ENCODE measurements at regions not wholly inside any gene's neighbourhood (a gene's known extent, or its start where the extent isn't known, plus 50 kb on each side); places are given as distances from the start of the nearest gene placed in this dataset.

DNA sequence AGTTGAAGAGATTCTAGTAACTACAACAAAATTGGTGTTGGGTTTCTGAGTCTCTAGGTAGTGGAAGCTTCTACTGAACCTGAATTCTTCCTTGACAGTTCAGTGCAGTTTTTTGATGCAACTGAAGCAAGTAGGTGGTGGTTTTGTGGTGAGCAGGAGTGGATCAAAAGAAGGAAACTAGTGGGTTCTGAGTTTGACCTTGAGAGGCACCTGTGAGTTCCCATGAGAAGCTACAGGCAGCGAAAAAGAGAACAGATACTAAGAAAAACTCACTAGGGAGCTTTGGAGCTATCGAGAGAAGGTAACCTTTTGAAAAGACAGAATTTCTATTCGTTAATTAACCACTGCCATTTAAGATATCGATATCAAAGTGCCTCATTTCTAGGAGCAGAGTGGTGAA lies 145.2 kb downstream of the PDHA2 start:
- Histone ChIP-seq H3K36me3 (ENCODE audit: insufficient read depth) (no peaks in the 10 kb centered on the region), H4K20me1 (replicated peaks; ENCODE audit: insufficient read depth) (no peaks in the 10 kb centered on the region), H3K4me2 (no peak overlapping the region), H3F3A (replicated peaks; ENCODE audit: low read depth) (no peaks in the 10 kb centered on the region), H3K27me3 (ENCODE audit: insufficient read depth) (no peaks in the 10 kb centered on the region), H3K4me3 (no peak overlapping the region), H3K9me2 (ENCODE audit: insufficient read depth) (peaks cover 11% of the 10 kb centered on the region), H3K79me2 (replicated peaks; ENCODE audit: insufficient read depth) (no peaks in the 10 kb centered on the region), H2AFZ (0 out of 2 replicates have a peak overlapping the region, but pooled peaks have one; percentile 47), H3K27ac (ENCODE audit: low read depth) (no peak overlapping the region), H3K4me1 (ENCODE audit: insufficient read depth) (no peaks in the 10 kb centered on the region)
- H3K36me3 Mint-ChIP-seq (ENCODE audit: low read depth) = peaks cover 8% of the 10 kb centered on the region
- H3K4me1 Mint-ChIP-seq = no peaks in the 10 kb centered on the region; the same call in 2 of the 3 replicates
- no peak overlapping the region for H3K4me3 Mint-ChIP-seq
- ATAC-seq = no peak
- peaks cover 19% of the 10 kb centered on the region for H3K9me3 Mint-ChIP-seq
- H3K27me3 Mint-ChIP-seq (ENCODE audit: insufficient read depth, low read depth, poor library complexity) = peaks cover 3% of the 10 kb centered on the region
- H3K27ac Mint-ChIP-seq = no peak overlapping the region
- TF ChIP-seq, protein P1, sequence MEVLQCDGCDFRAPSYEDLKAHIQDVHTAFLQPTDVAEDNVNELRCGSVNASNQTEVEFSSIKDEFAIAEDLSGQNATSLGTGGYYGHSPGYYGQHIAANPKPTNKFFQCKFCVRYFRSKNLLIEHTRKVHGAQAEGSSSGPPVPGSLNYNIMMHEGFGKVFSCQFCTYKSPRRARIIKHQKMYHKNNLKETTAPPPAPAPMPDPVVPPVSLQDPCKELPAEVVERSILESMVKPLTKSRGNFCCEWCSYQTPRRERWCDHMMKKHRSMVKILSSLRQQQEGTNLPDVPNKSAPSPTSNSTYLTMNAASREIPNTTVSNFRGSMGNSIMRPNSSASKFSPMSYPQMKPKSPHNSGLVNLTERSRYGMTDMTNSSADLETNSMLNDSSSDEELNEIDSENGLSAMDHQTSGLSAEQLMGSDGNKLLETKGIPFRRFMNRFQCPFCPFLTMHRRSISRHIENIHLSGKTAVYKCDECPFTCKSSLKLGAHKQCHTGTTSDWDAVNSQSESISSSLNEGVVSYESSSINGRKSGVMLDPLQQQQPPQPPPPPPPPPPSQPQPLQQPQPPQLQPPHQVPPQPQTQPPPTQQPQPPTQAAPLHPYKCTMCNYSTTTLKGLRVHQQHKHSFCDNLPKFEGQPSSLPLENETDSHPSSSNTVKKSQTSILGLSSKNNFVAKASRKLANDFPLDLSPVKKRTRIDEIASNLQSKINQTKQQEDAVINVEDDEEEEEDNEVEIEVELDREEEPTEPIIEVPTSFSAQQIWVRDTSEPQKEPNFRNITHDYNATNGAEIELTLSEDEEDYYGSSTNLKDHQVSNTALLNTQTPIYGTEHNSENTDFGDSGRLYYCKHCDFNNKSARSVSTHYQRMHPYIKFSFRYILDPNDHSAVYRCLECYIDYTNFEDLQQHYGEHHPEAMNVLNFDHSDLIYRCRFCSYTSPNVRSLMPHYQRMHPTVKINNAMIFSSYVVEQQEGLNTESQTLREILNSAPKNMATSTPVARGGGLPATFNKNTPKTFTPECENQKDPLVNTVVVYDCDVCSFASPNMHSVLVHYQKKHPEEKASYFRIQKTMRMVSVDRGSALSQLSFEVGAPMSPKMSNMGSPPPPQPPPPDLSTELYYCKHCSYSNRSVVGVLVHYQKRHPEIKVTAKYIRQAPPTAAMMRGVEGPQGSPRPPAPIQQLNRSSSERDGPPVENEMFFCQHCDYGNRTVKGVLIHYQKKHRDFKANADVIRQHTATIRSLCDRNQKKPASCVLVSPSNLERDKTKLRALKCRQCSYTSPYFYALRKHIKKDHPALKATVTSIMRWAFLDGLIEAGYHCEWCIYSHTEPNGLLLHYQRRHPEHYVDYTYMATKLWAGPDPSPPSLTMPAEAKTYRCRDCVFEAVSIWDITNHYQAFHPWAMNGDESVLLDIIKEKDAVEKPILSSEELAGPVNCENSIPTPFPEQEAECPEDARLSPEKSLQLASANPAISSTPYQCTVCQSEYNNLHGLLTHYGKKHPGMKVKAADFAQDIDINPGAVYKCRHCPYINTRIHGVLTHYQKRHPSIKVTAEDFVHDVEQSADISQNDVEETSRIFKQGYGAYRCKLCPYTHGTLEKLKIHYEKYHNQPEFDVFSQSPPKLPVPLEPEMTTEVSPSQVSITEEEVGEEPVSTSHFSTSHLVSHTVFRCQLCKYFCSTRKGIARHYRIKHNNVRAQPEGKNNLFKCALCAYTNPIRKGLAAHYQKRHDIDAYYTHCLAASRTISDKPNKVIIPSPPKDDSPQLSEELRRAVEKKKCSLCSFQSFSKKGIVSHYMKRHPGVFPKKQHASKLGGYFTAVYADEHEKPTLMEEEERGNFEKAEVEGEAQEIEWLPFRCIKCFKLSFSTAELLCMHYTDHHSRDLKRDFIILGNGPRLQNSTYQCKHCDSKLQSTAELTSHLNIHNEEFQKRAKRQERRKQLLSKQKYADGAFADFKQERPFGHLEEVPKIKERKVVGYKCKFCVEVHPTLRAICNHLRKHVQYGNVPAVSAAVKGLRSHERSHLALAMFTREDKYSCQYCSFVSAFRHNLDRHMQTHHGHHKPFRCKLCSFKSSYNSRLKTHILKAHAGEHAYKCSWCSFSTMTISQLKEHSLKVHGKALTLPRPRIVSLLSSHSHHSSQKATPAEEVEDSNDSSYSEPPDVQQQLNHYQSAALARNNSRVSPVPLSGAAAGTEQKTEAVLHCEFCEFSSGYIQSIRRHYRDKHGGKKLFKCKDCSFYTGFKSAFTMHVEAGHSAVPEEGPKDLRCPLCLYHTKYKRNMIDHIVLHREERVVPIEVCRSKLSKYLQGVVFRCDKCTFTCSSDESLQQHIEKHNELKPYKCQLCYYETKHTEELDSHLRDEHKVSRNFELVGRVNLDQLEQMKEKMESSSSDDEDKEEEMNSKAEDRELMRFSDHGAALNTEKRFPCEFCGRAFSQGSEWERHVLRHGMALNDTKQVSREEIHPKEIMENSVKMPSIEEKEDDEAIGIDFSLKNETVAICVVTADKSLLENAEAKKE (CRISPR knock-in tag; IDR thresholded peaks at IDR 0.05) = no peak
- TF ChIP-seq EZH2phosphoT487 (IDR thresholded peaks at IDR 0.05; ENCODE audit: unreplicated experiment) (no peak), ZNF114 (CRISPR knock-in tag; IDR thresholded peaks at IDR 0.05) (no peak), EZH2 (IDR thresholded peaks at IDR 0.05; ENCODE audit: low read depth, unreplicated experiment) (no peak), CREB1 (CRISPR knock-in tag; IDR thresholded peaks at IDR 0.05; ENCODE audit: low read depth) (no peak), POLR2AphosphoS5 (IDR thresholded peaks at IDR 0.05; ENCODE audit: low read depth) (no peak), JUNB (IDR thresholded peaks at IDR 0.05; ENCODE audit: unreplicated experiment) (no peak), ZNF331 (CRISPR knock-in tag; IDR thresholded peaks at IDR 0.05; ENCODE audit: low read depth) (no peak), STAT1 (IDR thresholded peaks at IDR 0.05; ENCODE audit: unreplicated experiment) (no peak), NANOG (IDR thresholded peaks at IDR 0.05; ENCODE audit: borderline replicate concordance) (no peak)
- TF ChIP-seq, protein P2, sequence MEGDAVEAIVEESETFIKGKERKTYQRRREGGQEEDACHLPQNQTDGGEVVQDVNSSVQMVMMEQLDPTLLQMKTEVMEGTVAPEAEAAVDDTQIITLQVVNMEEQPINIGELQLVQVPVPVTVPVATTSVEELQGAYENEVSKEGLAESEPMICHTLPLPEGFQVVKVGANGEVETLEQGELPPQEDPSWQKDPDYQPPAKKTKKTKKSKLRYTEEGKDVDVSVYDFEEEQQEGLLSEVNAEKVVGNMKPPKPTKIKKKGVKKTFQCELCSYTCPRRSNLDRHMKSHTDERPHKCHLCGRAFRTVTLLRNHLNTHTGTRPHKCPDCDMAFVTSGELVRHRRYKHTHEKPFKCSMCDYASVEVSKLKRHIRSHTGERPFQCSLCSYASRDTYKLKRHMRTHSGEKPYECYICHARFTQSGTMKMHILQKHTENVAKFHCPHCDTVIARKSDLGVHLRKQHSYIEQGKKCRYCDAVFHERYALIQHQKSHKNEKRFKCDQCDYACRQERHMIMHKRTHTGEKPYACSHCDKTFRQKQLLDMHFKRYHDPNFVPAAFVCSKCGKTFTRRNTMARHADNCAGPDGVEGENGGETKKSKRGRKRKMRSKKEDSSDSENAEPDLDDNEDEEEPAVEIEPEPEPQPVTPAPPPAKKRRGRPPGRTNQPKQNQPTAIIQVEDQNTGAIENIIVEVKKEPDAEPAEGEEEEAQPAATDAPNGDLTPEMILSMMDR (conservative IDR thresholded peaks at IDR 0.05; ENCODE audit: low read depth in 2 of 2) = no peak
- TF ChIP-seq, protein P3, sequence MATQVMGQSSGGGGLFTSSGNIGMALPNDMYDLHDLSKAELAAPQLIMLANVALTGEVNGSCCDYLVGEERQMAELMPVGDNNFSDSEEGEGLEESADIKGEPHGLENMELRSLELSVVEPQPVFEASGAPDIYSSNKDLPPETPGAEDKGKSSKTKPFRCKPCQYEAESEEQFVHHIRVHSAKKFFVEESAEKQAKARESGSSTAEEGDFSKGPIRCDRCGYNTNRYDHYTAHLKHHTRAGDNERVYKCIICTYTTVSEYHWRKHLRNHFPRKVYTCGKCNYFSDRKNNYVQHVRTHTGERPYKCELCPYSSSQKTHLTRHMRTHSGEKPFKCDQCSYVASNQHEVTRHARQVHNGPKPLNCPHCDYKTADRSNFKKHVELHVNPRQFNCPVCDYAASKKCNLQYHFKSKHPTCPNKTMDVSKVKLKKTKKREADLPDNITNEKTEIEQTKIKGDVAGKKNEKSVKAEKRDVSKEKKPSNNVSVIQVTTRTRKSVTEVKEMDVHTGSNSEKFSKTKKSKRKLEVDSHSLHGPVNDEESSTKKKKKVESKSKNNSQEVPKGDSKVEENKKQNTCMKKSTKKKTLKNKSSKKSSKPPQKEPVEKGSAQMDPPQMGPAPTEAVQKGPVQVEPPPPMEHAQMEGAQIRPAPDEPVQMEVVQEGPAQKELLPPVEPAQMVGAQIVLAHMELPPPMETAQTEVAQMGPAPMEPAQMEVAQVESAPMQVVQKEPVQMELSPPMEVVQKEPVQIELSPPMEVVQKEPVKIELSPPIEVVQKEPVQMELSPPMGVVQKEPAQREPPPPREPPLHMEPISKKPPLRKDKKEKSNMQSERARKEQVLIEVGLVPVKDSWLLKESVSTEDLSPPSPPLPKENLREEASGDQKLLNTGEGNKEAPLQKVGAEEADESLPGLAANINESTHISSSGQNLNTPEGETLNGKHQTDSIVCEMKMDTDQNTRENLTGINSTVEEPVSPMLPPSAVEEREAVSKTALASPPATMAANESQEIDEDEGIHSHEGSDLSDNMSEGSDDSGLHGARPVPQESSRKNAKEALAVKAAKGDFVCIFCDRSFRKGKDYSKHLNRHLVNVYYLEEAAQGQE (IDR thresholded peaks at IDR 0.05; ENCODE audit: unreplicated experiment) = no peak
- TF ChIP-seq, protein P4, sequence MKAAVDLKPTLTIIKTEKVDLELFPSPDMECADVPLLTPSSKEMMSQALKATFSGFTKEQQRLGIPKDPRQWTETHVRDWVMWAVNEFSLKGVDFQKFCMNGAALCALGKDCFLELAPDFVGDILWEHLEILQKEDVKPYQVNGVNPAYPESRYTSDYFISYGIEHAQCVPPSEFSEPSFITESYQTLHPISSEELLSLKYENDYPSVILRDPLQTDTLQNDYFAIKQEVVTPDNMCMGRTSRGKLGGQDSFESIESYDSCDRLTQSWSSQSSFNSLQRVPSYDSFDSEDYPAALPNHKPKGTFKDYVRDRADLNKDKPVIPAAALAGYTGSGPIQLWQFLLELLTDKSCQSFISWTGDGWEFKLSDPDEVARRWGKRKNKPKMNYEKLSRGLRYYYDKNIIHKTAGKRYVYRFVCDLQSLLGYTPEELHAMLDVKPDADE (IDR thresholded peaks at IDR 0.05) = no peak
- DNase-seq (ENCODE audit: low spot score) = no peak

All from GM23338 (cell line).